Calu3 (cell line): ENCODE measurements at regions not wholly inside any gene's neighbourhood (a gene's known extent, or its start where the extent isn't known, plus 50 kb on each side); places are given as distances from the start of the nearest gene placed in this dataset.

Source experiments
- BruUV-seq: library from RNA; stranded (reverse); fragments of 400-500 nt; replicated peaks from 2 replicates; lab custom pipeline; 2021; lab: Mats Ljungman, UMichigan
- CTCF ChIA-PET: fragments of 300-600 bp; sonication (Branson Sonifier 250); formaldehyde crosslinking; loops from one replicate; lab custom pipeline; 2022; ENCODE audit warnings: antibody characterized with exemption; lab: Charles Lee
- DNase-seq: peaks from one replicate; pipeline ENCODE4 v3.0.0; 2022
- H3K27ac Mint-ChIP-seq: one replicate; pipeline ENCODE4 v1.8.0; 2022; ENCODE audit warnings: mixed read lengths; ENCODE audit not compliant: unreplicated experiment
- H3K27me3 Mint-ChIP-seq: one replicate; pipeline ENCODE4 v1.8.0; 2022; ENCODE audit warnings: mixed read lengths; ENCODE audit not compliant: unreplicated experiment
- H3K36me3 Mint-ChIP-seq: one replicate; pipeline ENCODE4 v1.8.0; 2022; ENCODE audit warnings: mild to moderate bottlenecking, moderate library complexity, mixed read lengths; ENCODE audit not compliant: insufficient read depth, unreplicated experiment
- H3K4me1 Mint-ChIP-seq: one replicate; pipeline ENCODE4 v1.8.0; 2022; ENCODE audit warnings: mild to moderate bottlenecking, low read depth, mixed read lengths; ENCODE audit not compliant: unreplicated experiment
- H3K4me3 Mint-ChIP-seq: one replicate; pipeline ENCODE4 v1.8.0; 2022; ENCODE audit warnings: mild to moderate bottlenecking, low read depth, moderate library complexity, mixed read lengths; ENCODE audit not compliant: unreplicated experiment
- H3K9me3 Mint-ChIP-seq: one replicate; pipeline ENCODE4 v1.8.0; 2022; ENCODE audit warnings: low read depth, mixed read lengths; ENCODE audit not compliant: unreplicated experiment
- intact Hi-C: fragments of 100-400 bp; cut with micrococcal nuclease; formaldehyde crosslinking; loops from one replicate; pipeline ENCODE4 v1.10.0; 2022; ENCODE audit not compliant: unreplicated experiment
- TF ChIP-seq, protein P1 (sequence below): fragments of 200-600 bp; IDR thresholded peaks from one replicate; pipeline ENCODE4 v1.8.0; 2022; ENCODE audit warnings: antibody characterized with exemption; ENCODE audit not compliant: unreplicated experiment

DNA sequence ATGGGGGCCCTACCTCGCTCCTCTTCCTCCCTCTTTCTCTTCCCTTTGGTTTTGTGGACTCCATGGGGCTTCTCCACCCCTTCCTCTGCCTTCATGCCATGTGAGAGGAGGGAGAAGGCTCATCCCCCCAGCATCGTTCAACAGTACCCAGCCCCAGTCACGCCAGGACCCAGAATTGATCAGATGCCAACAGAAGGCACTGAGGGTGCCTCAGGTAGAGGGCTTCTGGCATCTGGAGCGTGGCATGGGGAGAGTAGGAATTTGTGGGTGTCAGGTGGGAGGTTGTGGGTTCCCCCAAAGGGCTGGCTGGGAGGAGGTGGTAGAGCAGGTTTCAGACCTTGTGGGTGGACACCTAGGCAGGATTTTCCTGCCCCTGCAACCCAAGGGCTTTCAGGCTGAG, 122.0 kb downstream of the TWIST2 start:
- Mint-ChIP-seq H3K27ac (no peak overlapping the region), H3K4me3 (no peak overlapping the region), H3K36me3 (no peaks in the 10 kb centered on the region), H3K27me3 (peaks cover 58% of the 10 kb centered on the region), H3K9me3 (no peaks in the 10 kb centered on the region), H3K4me1 (no peaks in the 10 kb centered on the region)
- intact Hi-C loops = loop anchor here (2.0 kb wide), 1 partner anchor 249 kb away; no protein-coding TSS in a partner anchor
- TF ChIP-seq, protein P1, sequence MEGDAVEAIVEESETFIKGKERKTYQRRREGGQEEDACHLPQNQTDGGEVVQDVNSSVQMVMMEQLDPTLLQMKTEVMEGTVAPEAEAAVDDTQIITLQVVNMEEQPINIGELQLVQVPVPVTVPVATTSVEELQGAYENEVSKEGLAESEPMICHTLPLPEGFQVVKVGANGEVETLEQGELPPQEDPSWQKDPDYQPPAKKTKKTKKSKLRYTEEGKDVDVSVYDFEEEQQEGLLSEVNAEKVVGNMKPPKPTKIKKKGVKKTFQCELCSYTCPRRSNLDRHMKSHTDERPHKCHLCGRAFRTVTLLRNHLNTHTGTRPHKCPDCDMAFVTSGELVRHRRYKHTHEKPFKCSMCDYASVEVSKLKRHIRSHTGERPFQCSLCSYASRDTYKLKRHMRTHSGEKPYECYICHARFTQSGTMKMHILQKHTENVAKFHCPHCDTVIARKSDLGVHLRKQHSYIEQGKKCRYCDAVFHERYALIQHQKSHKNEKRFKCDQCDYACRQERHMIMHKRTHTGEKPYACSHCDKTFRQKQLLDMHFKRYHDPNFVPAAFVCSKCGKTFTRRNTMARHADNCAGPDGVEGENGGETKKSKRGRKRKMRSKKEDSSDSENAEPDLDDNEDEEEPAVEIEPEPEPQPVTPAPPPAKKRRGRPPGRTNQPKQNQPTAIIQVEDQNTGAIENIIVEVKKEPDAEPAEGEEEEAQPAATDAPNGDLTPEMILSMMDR = no peak
- CTCF ChIA-PET = no interaction called here
- BruUV-seq = no TSS peak
- no peak for DNase-seq

DNA sequence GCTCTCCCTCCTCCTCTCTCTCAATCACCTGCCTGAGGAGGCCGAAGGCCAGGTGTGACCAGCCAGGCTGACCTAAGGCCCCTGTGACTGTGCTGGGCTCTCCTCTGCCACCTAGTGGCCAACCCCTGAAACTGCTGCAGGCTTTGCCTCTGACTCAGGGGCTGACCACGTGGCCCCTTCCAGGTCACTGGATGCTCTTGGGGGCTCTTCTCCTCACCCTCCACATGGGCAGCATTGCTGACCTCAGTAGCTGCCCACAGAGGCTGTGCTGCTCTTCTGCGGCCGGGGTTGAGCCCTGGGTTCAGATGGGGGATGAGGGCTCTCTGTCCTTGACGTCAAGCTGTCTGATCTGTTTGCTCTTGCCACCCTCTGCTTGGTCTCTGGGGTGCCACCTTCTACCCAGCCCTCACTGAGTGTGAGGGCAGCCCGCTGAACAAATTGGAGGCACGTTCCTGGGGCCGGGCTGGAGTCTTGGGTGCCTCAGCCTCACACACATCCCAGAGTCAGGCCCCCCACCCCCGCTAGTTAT, 122.7 kb downstream of the TWIST2 start:
- peak; percentile 80 for DNase-seq
- Mint-ChIP-seq H3K4me1 (no peaks in the 10 kb centered on the region), H3K36me3 (no peaks in the 10 kb centered on the region), H3K27me3 (peaks cover 58% of the 10 kb centered on the region), H3K4me3 (no peak overlapping the region), H3K27ac (no peak overlapping the region), H3K9me3 (no peaks in the 10 kb centered on the region)
- CTCF ChIA-PET = no interaction called here
- TF ChIP-seq, protein P1 = peak; percentile 99
- intact Hi-C loops = loop anchor here (2.0 kb wide), 1 partner anchor 250 kb away; no protein-coding TSS in a partner anchor
- BruUV-seq = no TSS peak

DNA sequence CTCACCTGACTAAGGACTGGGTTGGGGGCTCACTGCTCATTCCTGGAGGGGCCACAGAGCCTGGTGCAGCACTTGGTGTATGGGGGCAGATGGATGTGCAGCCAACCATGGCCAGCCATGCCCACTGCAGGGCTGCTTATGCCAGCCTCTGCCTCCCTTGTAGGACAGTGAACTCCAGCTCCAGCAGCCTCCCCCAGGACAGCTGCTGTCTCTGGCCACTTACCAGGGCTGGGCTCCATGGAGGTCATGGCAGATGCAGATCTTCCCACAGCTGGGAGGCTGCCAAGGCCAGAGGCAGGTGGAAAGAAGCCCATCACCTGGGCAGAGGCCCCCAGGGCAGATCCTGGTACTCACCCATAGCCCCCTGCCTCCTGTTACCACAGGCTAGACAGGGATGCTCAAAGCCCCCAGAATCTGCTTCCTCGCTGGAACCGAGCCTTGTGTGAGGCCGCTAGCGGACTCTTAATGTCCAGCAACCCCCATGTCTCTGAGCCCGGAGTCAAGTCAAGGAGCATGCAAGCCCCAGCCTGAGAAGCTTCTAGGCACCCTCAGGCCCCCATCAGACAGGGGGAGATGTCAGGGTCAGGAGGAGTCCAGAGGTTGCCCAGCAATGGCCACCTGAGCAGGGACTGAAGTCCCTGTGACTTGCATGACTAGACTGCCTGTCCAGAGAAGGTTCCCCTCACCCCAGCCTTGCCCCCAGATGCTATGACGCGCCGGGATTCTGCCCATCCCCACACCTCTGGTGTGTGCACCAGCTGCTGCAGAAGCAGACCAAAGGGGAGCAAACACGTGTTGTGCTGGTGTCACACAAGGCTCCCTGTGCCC, 123.6 kb downstream of the TWIST2 start:
- intact Hi-C loops = loop anchor here (2.0 kb wide), 1 partner anchor 251 kb away; no protein-coding TSS in a partner anchor
- no peaks in the 10 kb centered on the region for H3K36me3 Mint-ChIP-seq

DNA sequence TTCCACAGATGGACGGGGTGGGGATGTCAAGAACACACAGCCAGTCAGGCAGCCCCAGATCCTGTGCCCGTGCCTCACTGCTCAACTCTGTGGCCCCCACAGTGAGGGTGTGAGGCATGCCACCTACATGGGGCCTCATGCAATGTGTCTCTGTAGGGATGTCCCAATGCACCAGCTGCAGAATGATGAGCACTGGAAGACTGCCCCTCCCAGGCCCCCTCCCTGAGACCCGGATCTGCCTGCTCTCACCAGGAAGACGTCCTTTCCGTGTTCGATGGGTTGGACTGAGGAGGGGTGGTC, 124.2 kb downstream of the TWIST2 start:
- no TSS peak for BruUV-seq
- DNase-seq = no peak
- CTCF ChIA-PET = interaction anchor here (0.6 kb wide), 1 partner anchor 787 kb away, joined by 3 read pairs; no protein-coding TSS in a partner anchor
- intact Hi-C loops = no loop called here
- H3K27me3 Mint-ChIP-seq = peaks cover 55% of the 10 kb centered on the region
- no peaks in the 10 kb centered on the region for H3K36me3 Mint-ChIP-seq
- no peaks in the 10 kb centered on the region for H3K4me1 Mint-ChIP-seq
- no peaks in the 10 kb centered on the region for H3K9me3 Mint-ChIP-seq
- no peak overlapping the region for H3K4me3 Mint-ChIP-seq
- no peak overlapping the region for H3K27ac Mint-ChIP-seq
- TF ChIP-seq, protein P1 = no peak

More for the DNA sequence above, 123.6 kb downstream of the TWIST2 start:
- TF ChIP-seq, protein P1 = no peak
- H3K4me3 Mint-ChIP-seq = no peak overlapping the region
- no TSS peak for BruUV-seq
- H3K27me3 Mint-ChIP-seq = peaks cover 60% of the 10 kb centered on the region
- DNase-seq = no peak
- H3K27ac Mint-ChIP-seq = no peak overlapping the region
- CTCF ChIA-PET = no interaction called here
- H3K4me1 Mint-ChIP-seq = no peaks in the 10 kb centered on the region
- no peaks in the 10 kb centered on the region for H3K9me3 Mint-ChIP-seq
